PC-9 (cell line): ENCODE measurements at regions not wholly inside any gene's neighbourhood (a gene's known extent, or its start where the extent isn't known, plus 50 kb on each side); places are given as distances from the start of the nearest gene placed in this dataset.

Source experiments
- EZH2 ChIP-seq: fragments of 200-600 bp; sonication (generic); IDR thresholded peaks from 2 replicates; pipeline ENCODE4 v1.8.0; 2017; ENCODE audit warnings: antibody characterized with exemption, low read depth
- TF ChIP-seq, protein P1 (sequence below): fragments of 200-600 bp; sonication (generic); conservative IDR thresholded peaks from 2 replicates; pipeline ENCODE4 v1.6.1; 2017; ENCODE audit warnings: mixed run types, antibody characterized with exemption, mild to moderate bottlenecking, moderate library complexity

DNA sequence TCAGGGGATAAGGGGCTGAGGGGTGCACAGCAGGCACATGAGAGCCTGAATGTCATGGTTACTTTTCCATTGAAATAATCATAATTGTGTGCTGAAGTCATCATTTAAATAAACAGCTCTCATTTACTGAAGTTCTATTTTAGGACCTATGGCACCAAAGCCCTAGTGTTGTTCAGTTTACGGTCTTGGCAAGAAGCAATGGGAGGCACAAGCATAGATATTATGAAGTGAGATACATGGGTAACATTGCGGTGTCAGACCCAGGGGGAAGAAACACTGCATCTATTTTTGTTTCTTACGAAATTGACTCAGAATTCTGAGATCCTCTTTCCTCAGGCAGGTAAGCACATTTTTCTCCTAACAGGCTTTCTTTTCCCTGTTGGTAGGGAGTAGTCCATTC lies 437.8 kb upstream of the PROX1 start:
- TF ChIP-seq, protein P1, sequence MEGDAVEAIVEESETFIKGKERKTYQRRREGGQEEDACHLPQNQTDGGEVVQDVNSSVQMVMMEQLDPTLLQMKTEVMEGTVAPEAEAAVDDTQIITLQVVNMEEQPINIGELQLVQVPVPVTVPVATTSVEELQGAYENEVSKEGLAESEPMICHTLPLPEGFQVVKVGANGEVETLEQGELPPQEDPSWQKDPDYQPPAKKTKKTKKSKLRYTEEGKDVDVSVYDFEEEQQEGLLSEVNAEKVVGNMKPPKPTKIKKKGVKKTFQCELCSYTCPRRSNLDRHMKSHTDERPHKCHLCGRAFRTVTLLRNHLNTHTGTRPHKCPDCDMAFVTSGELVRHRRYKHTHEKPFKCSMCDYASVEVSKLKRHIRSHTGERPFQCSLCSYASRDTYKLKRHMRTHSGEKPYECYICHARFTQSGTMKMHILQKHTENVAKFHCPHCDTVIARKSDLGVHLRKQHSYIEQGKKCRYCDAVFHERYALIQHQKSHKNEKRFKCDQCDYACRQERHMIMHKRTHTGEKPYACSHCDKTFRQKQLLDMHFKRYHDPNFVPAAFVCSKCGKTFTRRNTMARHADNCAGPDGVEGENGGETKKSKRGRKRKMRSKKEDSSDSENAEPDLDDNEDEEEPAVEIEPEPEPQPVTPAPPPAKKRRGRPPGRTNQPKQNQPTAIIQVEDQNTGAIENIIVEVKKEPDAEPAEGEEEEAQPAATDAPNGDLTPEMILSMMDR, result no peak
- no peak for TF ChIP-seq EZH2
